PC-9 (cell line): ENCODE measurements at regions not wholly inside any gene's neighbourhood (a gene's known extent, or its start where the extent isn't known, plus 50 kb on each side); places are given as distances from the start of the nearest gene placed in this dataset.

ENCODE experiments used
- CTCF ChIP-seq: fragments of 200-600 bp; sonication (generic); conservative IDR thresholded peaks from 2 replicates; pipeline ENCODE4 v1.6.1; 2017; ENCODE audit warnings: mixed run types, antibody characterized with exemption, mild to moderate bottlenecking, moderate library complexity
- EZH2 ChIP-seq: fragments of 200-600 bp; sonication (generic); IDR thresholded peaks from 2 replicates; pipeline ENCODE4 v1.8.0; 2017; ENCODE audit warnings: antibody characterized with exemption, low read depth

GRCh38 chr2:204274429-204274828 lies 270.8 kb upstream of the PARD3B start:
- no peak for TF ChIP-seq CTCF
- no peak for TF ChIP-seq EZH2
